ENCODE measurements at regions not wholly inside any gene's neighbourhood (a gene's known extent, or its start where the extent isn't known, plus 50 kb on each side); places are given as distances from the start of the nearest gene placed in this dataset.

DNA sequence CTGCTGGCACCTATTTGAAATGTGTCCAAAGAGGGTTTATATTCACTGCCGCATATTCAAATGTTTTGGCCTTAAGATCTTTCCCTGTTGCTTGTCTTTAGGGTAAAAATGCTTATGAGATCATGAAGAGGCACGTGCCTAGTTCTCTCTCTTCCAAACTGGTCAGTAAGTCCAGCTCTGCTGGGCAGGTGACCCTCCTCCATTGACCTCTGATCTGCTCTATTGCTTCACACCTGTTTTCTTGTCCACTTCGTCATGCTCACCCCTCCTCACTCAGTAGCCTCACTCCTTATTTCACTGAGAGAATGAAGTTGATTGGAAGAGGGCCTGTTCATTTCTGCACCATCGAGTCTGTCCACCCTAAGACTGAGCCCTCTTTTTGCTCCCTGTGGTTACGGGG, 140.5 kb upstream of the COBL start:
- TF ChIP-seq EZH2 (IDR thresholded peaks at IDR 0.05; ENCODE audit: borderline replicate concordance, low read length) = no peak
- TF ChIP-seq, protein P1, sequence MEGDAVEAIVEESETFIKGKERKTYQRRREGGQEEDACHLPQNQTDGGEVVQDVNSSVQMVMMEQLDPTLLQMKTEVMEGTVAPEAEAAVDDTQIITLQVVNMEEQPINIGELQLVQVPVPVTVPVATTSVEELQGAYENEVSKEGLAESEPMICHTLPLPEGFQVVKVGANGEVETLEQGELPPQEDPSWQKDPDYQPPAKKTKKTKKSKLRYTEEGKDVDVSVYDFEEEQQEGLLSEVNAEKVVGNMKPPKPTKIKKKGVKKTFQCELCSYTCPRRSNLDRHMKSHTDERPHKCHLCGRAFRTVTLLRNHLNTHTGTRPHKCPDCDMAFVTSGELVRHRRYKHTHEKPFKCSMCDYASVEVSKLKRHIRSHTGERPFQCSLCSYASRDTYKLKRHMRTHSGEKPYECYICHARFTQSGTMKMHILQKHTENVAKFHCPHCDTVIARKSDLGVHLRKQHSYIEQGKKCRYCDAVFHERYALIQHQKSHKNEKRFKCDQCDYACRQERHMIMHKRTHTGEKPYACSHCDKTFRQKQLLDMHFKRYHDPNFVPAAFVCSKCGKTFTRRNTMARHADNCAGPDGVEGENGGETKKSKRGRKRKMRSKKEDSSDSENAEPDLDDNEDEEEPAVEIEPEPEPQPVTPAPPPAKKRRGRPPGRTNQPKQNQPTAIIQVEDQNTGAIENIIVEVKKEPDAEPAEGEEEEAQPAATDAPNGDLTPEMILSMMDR (IDR thresholded peaks at IDR 0.05; ENCODE audit: low read length) = no peak

All from OCI-LY1 (cell line).